CD14-positive monocyte (primary cell): ENCODE measurements at regions not wholly inside any gene's neighbourhood (a gene's known extent, or its start where the extent isn't known, plus 50 kb on each side); places are given as distances from the start of the nearest gene placed in this dataset.

Source experiments
- DNase-seq, 3 donors: peaks; one replicate each; pipeline ENCODE4 v3.0.0-alpha.2; 2011 to 2022
- H2AFZ ChIP-seq: 2 replicates; pipeline ENCODE4 v1.6.0; 2012; ENCODE audit warnings: mild to moderate bottlenecking, low read depth, low read length, inconsistent platforms; ENCODE audit not compliant: insufficient read depth, poor library complexity, severe bottlenecking
- H3K27ac ChIP-seq, 2 donors: 1 replicate in 1 of 2; 2 replicates in 1 of 2; pipeline ENCODE4 v1.5.1; 2012 to 2013; ENCODE audit warnings: low read length in 2 of 2, control low read depth in 1 of 2, inconsistent platforms in 1 of 2, low read depth in 1 of 2, mild to moderate bottlenecking in 1 of 2
- H3K27me3 ChIP-seq, 2 donors: one replicate each; pipeline versions ENCODE4 v1.6.0 to v1.6.1; 2011 to 2013; ENCODE audit warnings: low read length in 2 of 2; ENCODE audit not compliant: control insufficient read depth in 2 of 2, insufficient read depth in 2 of 2
- H3K36me3 ChIP-seq, 2 donors: replicated peaks in 1 of 2; 1 replicate in 1 of 2; 2 replicates in 1 of 2; pipeline versions ENCODE4 v1.5.1 to v1.6.1; 2012 to 2013; ENCODE audit warnings: low read length in 2 of 2, control low read depth in 1 of 2, inconsistent platforms in 1 of 2, mild to moderate bottlenecking in 1 of 2; ENCODE audit not compliant: insufficient read depth in 2 of 2, control insufficient read depth in 1 of 2
- H3K4me1 ChIP-seq, 2 donors: 1 replicate in 1 of 2; 2 replicates in 1 of 2; pipeline versions ENCODE4 v1.5.1 to v1.6.1; 2012 to 2013; ENCODE audit warnings: low read length in 2 of 2, control low read depth in 1 of 2, inconsistent platforms in 1 of 2, mild to moderate bottlenecking in 1 of 2, moderate library complexity in 1 of 2; ENCODE audit not compliant: insufficient read depth in 2 of 2, control insufficient read depth in 1 of 2
- H3K4me2 ChIP-seq: replicated peaks from 2 replicates; pipeline ENCODE3; 2012; ENCODE audit warnings: low read length, moderate library complexity, mild to moderate bottlenecking; ENCODE audit not compliant: poor library complexity, severe bottlenecking; ENCODE audit errors: extremely low read depth
- H3K4me3 ChIP-seq, 3 experiments: fragments of 200-600 bp in 1 of 3; sonication (generic) in 1 of 3; replicated peaks in 1 of 3; 1 replicate in 2 of 3; 2 replicates in 1 of 3; pipeline ENCODE4 v1.5.1; 2011 to 2013; ENCODE audit warnings: low read length in 3 of 3, mild to moderate bottlenecking in 3 of 3, control low read depth in 2 of 3, low read depth in 2 of 3, inconsistent platforms in 1 of 3, moderate library complexity in 1 of 3
- H3K79me2 ChIP-seq: 2 replicates; pipeline ENCODE4 v1.6.0; 2012; ENCODE audit warnings: mild to moderate bottlenecking, control low read depth, inconsistent platforms, low read length, moderate library complexity; ENCODE audit not compliant: insufficient read depth
- H3K9ac ChIP-seq: 2 replicates; pipeline ENCODE4 v1.6.0; 2017; ENCODE audit warnings: low read length, mild to moderate bottlenecking; ENCODE audit not compliant: insufficient read depth, poor library complexity, severe bottlenecking
- H3K9me3 ChIP-seq, 2 donors: replicated peaks in 1 of 2; 1 replicate in 1 of 2; 2 replicates in 1 of 2; pipeline versions ENCODE4 v1.5.1 to v1.6.1; 2012 to 2013; ENCODE audit warnings: low read length in 2 of 2, control low read depth in 1 of 2; ENCODE audit not compliant: control insufficient read depth in 1 of 2, insufficient read depth in 1 of 2
- H4K20me1 ChIP-seq: 2 replicates; pipeline ENCODE4 v1.6.0; 2012; ENCODE audit warnings: mild to moderate bottlenecking, low read length, control low read depth, moderate library complexity; ENCODE audit not compliant: insufficient read depth
- H3K27ac Mint-ChIP-seq, 7 donors: one replicate each; pipeline ENCODE4 v1.8.0; 2020; ENCODE audit warnings: mild to moderate bottlenecking in 7 of 7, mixed read lengths in 7 of 7, moderate library complexity in 6 of 7, inconsistent platforms in 2 of 7
- H3K27me3 Mint-ChIP-seq, 3 donors: one replicate each; pipeline ENCODE4 v1.8.0; 2021 to 2022; ENCODE audit warnings: low read depth in 3 of 3, mild to moderate bottlenecking in 3 of 3, mixed read lengths in 3 of 3, moderate library complexity in 3 of 3, inconsistent platforms in 1 of 3
- H3K36me3 Mint-ChIP-seq, 2 donors: one replicate each; pipeline ENCODE4 v1.8.0; 2020; ENCODE audit warnings: mixed read lengths in 2 of 2, inconsistent platforms in 1 of 2, mild to moderate bottlenecking in 1 of 2
- H3K4me1 Mint-ChIP-seq: one replicate; pipeline ENCODE4 v1.8.0; 2020; ENCODE audit warnings: mild to moderate bottlenecking, mixed read lengths
- H3K4me3 Mint-ChIP-seq, 2 donors: one replicate each; pipeline ENCODE4 v1.8.0; 2020; ENCODE audit warnings: mild to moderate bottlenecking in 2 of 2, mixed read lengths in 2 of 2, moderate library complexity in 1 of 2
- H3K9me3 Mint-ChIP-seq, 7 donors: one replicate each; pipeline ENCODE4 v1.8.0; 2020 to 2022; ENCODE audit warnings: mixed read lengths in 7 of 7, mild to moderate bottlenecking in 6 of 7, moderate library complexity in 6 of 7, inconsistent platforms in 2 of 7
- CTCF ChIP-seq: fragments of 200-600 bp; IDR thresholded peaks from one replicate; pipeline ENCODE4 v1.8.0; 2022; ENCODE audit warnings: antibody characterized with exemption, mild to moderate bottlenecking
- WGBS: methylation state at CpG from one replicate; pipeline ENCODE4 v1.1.5; 2013; ENCODE audit warnings: missing lambda C conversion rate; ENCODE audit not compliant: insufficient coverage; 5-methylcytosine and 5-hydroxymethylcytosine counted together
- intact Hi-C, 2 donors: fragments of 100-400 bp; cut with micrococcal nuclease; formaldehyde crosslinking; loops; one replicate each; pipeline versions ENCODE4 v1.15.0 to v1.15.1; 2023

GRCh38 chr16:17011712-17012111 lies 459.0 kb downstream of the XYLT1 start:
- H3K36me3 ChIP-seq = no peaks in the 10 kb centered on the region
- no peak overlapping the region for H3K4me2 ChIP-seq
- H3K27ac Mint-ChIP-seq = no peak overlapping the region
- H3K27ac ChIP-seq = no peak overlapping the region
- no peak overlapping the region for H3K9ac ChIP-seq
- no peak for DNase-seq
- H3K36me3 Mint-ChIP-seq = no peaks in the 10 kb centered on the region
- H3K79me2 ChIP-seq = no peaks in the 10 kb centered on the region
- peaks cover 22 to 25% (median 23%) of the 10 kb centered on the region in 3 donors for H3K27me3 Mint-ChIP-seq
- no peaks in the 10 kb centered on the region for H3K9me3 ChIP-seq
- H3K4me3 ChIP-seq = no peak overlapping the region
- no peak overlapping the region for H2AFZ ChIP-seq
- TF ChIP-seq CTCF = no peak
- intact Hi-C loops = no loop called here
- H4K20me1 ChIP-seq = no peaks in the 10 kb centered on the region
- H3K27me3 ChIP-seq = peaks cover 10% of the 10 kb centered on the region in 2 donors
- peaks cover 0 to 8% (median 2%) of the 10 kb centered on the region in 7 donors for H3K9me3 Mint-ChIP-seq
- H3K4me1 ChIP-seq = peaks cover 4 to 6% of the 10 kb centered on the region in 2 donors
- H3K4me3 Mint-ChIP-seq = no peak overlapping the region
- peaks cover 8% of the 10 kb centered on the region for H3K4me1 Mint-ChIP-seq

DNA sequence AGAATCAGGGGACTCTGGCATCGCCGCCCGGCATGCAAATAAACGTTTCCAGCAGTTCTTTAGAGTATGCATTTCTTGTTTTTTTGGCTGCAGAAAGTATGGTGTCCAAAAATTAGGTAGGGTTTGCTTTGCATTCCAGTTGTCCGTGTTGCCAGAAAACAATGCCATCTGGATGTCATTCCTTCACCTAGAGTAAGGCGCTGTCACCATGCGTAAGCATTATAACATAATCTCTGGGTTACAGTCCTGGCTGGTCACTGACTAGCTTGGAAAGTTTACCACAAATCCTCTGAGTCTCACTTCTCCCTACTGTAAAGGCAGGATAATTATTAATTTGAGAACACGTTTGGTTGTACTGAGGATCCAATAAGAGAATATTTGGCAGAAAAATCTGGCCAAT lies 457.7 kb downstream of the XYLT1 start:
- H3K27me3 ChIP-seq = peaks cover 10% of the 10 kb centered on the region in 2 donors
- H3K9me3 ChIP-seq = no peaks in the 10 kb centered on the region
- H3K9me3 Mint-ChIP-seq = peaks cover 2 to 9% (median 4%) of the 10 kb centered on the region in 7 donors
- no peaks in the 10 kb centered on the region for H3K79me2 ChIP-seq
- H3K27ac Mint-ChIP-seq = no peak overlapping the region
- no peak overlapping the region for H3K4me2 ChIP-seq
- H3K4me1 Mint-ChIP-seq = peaks cover 8% of the 10 kb centered on the region
- TF ChIP-seq CTCF = no peak
- peak overlapping the region in 1 of 2 donors; percentile 86 for H3K4me3 Mint-ChIP-seq
- no peaks in the 10 kb centered on the region for H4K20me1 ChIP-seq
- H3K27ac ChIP-seq = no peak overlapping the region
- peaks cover 21 to 25% (median 21%) of the 10 kb centered on the region in 3 donors for H3K27me3 Mint-ChIP-seq
- H3K9ac ChIP-seq = no peak overlapping the region
- no peak overlapping the region for H2AFZ ChIP-seq
- intact Hi-C loops = no loop called here
- H3K36me3 Mint-ChIP-seq = no peaks in the 10 kb centered on the region
- no peak for DNase-seq
- peaks cover 4 to 6% of the 10 kb centered on the region in 2 donors for H3K4me1 ChIP-seq
- no peak overlapping the region for H3K4me3 ChIP-seq
- 81% methylated on average over 4 of the region's 8 CpGs for WGBS
- no peaks in the 10 kb centered on the region for H3K36me3 ChIP-seq
